ENCODE measurements at regions not wholly inside any gene's neighbourhood (a gene's known extent, or its start where the extent isn't known, plus 50 kb on each side); places are given as distances from the start of the nearest gene placed in this dataset.

DNA sequence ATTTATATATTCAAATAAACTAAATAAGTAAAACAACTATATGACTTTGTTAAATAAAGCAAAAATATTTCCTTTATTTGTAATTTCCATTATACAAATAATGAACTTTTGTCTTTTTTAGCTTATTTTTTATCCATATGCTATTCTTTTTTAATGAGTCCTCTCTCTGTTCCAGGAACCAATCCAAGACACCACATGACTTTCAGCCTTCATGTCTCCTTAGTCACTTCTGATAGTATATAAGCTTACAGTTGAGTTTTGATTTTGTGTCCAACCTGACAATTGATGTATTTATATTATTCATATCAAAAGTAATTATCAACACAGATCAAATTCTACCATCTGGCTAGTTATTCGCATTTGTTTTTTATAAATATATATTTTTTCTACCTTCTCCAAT, 582.3 kb upstream of the GJE1 start:
- H3K36me3 ChIP-seq (ENCODE audit: control insufficient read depth, insufficient read depth, low read length): no peaks in the 10 kb centered on the region
- no peak overlapping the region for H3K4me3 ChIP-seq (ENCODE audit: low read depth, low read length)
- H3K4me1 ChIP-seq (ENCODE audit: control insufficient read depth, insufficient read depth, low read length): no peaks in the 10 kb centered on the region
- H3K9me3 ChIP-seq (ENCODE audit: control insufficient read depth, insufficient read depth, low read length): no peaks in the 10 kb centered on the region
- H3K9ac ChIP-seq (ENCODE audit: low read depth, low read length): no peak overlapping the region
- H3K27me3 ChIP-seq (ENCODE audit: control insufficient read depth, insufficient read depth, low read length): no peaks in the 10 kb centered on the region

DNA sequence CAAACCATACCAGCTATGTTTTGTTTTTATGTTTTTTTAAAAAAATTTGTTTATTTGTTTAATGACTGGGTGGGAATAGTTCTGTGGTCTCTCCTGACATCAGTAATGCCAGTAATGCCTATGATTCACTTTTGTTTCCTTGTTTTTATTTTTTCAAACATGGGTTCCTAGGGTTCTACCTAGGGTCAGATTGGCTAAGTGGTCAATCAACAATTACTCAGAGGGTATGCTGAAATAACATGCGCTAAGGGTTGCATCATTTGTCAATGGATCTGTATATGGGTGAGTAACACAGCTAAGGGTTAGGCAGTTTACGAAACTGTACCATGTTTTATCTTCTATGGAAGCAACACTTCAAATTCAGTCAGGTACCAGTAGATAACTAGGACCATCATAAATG, 583.8 kb upstream of the GJE1 start:
- no peak overlapping the region for H3K9ac ChIP-seq (ENCODE audit: low read depth, low read length)
- H3K36me3 ChIP-seq (ENCODE audit: control insufficient read depth, insufficient read depth, low read length): no peaks in the 10 kb centered on the region
- no peak overlapping the region for H3K4me3 ChIP-seq (ENCODE audit: low read depth, low read length)
- H3K9me3 ChIP-seq (ENCODE audit: control insufficient read depth, insufficient read depth, low read length): no peaks in the 10 kb centered on the region
- H3K4me1 ChIP-seq (ENCODE audit: control insufficient read depth, insufficient read depth, low read length): no peaks in the 10 kb centered on the region
- H3K27me3 ChIP-seq (ENCODE audit: control insufficient read depth, insufficient read depth, low read length): no peaks in the 10 kb centered on the region

DNA sequence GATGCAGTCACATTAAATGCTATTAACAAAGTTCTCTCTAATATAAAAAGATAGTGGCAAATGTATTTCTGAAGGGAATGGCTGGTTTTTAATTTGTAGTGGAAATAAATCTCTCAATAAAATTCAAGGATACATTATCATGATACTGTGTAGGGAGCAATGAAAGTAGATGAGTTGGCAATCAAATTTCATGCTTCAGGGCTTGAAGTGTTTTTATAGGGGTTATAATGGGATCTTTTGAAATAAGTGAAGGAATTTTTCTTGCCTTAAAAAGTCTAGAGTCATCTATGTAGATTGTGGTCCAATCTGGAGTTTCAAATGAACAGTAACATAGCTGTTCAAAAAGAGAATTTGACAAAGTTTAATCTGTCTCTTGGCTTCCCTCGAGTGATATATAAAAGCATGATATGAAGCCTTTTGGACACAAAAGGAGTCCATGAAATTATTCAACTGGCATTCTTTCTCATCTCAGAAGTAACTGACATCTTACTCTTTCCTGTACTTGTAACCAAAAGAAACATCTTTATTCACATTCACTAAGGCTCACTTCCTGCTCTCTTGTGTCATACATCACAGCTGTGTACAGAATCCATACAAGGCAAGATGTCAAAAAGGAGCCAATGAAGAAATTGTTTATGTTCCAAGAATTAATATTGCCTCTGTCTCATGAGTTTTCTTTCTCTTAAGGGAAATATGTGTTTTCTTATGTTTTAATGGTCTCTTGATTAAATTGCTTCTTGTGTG, 591.0 kb upstream of the GJE1 start:
- H3K9ac ChIP-seq (ENCODE audit: low read depth, low read length): no peak overlapping the region
- no peaks in the 10 kb centered on the region for H3K27me3 ChIP-seq (ENCODE audit: control insufficient read depth, insufficient read depth, low read length)
- no peak overlapping the region for H3K4me3 ChIP-seq (ENCODE audit: low read depth, low read length)
- no peaks in the 10 kb centered on the region for H3K36me3 ChIP-seq (ENCODE audit: control insufficient read depth, insufficient read depth, low read length)
- no peaks in the 10 kb centered on the region for H3K9me3 ChIP-seq (ENCODE audit: control insufficient read depth, insufficient read depth, low read length)
- no peaks in the 10 kb centered on the region for H3K4me1 ChIP-seq (ENCODE audit: control insufficient read depth, insufficient read depth, low read length)

DNA sequence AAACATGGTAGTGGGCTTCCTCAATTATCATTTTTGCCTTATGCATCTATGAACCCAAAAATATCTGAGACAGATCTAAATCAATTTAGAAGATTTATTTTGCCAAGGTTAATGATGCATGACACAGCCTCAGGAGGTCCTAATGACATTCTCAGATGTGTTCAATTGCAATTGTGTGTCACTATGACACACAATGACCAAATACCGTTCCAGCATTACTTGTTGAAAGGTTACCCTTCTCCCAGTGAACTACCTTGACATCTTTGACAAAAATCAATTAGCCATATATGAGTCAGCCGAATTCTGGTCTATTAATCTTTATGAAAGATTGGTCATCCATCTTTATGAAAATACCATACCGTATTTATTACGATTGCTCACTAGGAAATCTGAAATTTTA, 592.5 kb upstream of the GJE1 start:
- H3K9ac ChIP-seq (ENCODE audit: low read depth, low read length): no peak overlapping the region
- no peaks in the 10 kb centered on the region for H3K27me3 ChIP-seq (ENCODE audit: control insufficient read depth, insufficient read depth, low read length)
- H3K4me3 ChIP-seq (ENCODE audit: low read depth, low read length): no peak overlapping the region
- H3K9me3 ChIP-seq (ENCODE audit: control insufficient read depth, insufficient read depth, low read length): no peaks in the 10 kb centered on the region
- H3K4me1 ChIP-seq (ENCODE audit: control insufficient read depth, insufficient read depth, low read length): no peaks in the 10 kb centered on the region
- no peaks in the 10 kb centered on the region for H3K36me3 ChIP-seq (ENCODE audit: control insufficient read depth, insufficient read depth, low read length)

- Histone ChIP-seq H3K9ac (ENCODE audit: low read depth, low read length) (no peak overlapping the region), H3K9me3 (ENCODE audit: control insufficient read depth, insufficient read depth, low read length) (no peaks in the 10 kb centered on the region), H3K4me3 (ENCODE audit: low read depth, low read length) (no peak overlapping the region), H3K36me3 (ENCODE audit: control insufficient read depth, insufficient read depth, low read length) (no peaks in the 10 kb centered on the region), H3K27me3 (ENCODE audit: control insufficient read depth, insufficient read depth, low read length) (no peaks in the 10 kb centered on the region), H3K4me1 (ENCODE audit: control insufficient read depth, insufficient read depth, low read length) (no peaks in the 10 kb centered on the region)
Measured at GRCh38 chr6:141539617-141540016, 593.1 kb upstream of the GJE1 start.

DNA sequence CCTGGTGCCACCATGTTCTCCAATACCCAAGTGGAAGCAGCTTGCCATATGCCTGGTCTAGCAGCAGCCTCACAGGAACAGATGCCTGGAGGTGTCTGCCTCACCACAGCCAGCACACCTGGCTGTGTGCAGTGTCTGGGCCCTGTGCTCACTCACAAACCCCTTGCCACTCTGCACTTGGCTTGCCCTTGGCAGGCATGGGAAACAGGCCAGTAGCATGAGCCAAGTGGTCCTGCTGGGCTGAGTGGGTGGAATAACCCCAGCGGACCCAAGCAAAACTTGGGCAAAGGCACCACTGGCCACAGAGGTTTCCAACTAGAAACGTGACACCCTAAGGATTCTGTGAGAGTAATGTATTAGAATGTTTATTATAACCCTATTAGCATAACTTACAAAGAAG, 600.5 kb upstream of the GJE1 start:
- H3K4me1 ChIP-seq (ENCODE audit: control insufficient read depth, insufficient read depth, low read length): no peaks in the 10 kb centered on the region
- no peak overlapping the region for H3K9ac ChIP-seq (ENCODE audit: low read depth, low read length)
- H3K9me3 ChIP-seq (ENCODE audit: control insufficient read depth, insufficient read depth, low read length): no peaks in the 10 kb centered on the region
- no peaks in the 10 kb centered on the region for H3K36me3 ChIP-seq (ENCODE audit: control insufficient read depth, insufficient read depth, low read length)
- no peaks in the 10 kb centered on the region for H3K27me3 ChIP-seq (ENCODE audit: control insufficient read depth, insufficient read depth, low read length)
- H3K4me3 ChIP-seq (ENCODE audit: low read depth, low read length): no peak overlapping the region

DNA sequence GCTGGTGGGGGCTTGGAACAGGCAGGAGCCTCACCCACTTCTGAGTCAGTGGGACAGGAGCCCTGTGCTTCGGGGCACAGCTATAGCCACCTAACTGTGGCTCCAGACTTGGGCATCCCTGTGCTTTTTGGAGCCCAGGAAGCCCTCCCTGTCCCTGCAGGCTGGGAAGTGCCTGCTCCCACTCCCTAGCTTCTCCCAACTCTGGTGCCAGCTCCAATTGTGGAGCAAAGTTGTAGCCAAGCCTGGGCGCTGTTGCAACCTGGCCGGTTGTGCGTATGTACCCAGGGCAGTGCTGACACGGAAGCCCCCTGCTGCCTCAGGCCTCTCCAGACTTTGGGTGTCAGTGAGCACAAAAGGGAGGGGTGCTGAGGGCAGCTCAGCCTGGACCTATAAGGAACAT, 601.7 kb upstream of the GJE1 start:
- no peaks in the 10 kb centered on the region for H3K36me3 ChIP-seq (ENCODE audit: control insufficient read depth, insufficient read depth, low read length)
- no peaks in the 10 kb centered on the region for H3K9me3 ChIP-seq (ENCODE audit: control insufficient read depth, insufficient read depth, low read length)
- H3K4me3 ChIP-seq (ENCODE audit: low read depth, low read length): no peak overlapping the region
- H3K4me1 ChIP-seq (ENCODE audit: control insufficient read depth, insufficient read depth, low read length): no peaks in the 10 kb centered on the region
- no peak overlapping the region for H3K9ac ChIP-seq (ENCODE audit: low read depth, low read length)
- H3K27me3 ChIP-seq (ENCODE audit: control insufficient read depth, insufficient read depth, low read length): no peaks in the 10 kb centered on the region

DNA sequence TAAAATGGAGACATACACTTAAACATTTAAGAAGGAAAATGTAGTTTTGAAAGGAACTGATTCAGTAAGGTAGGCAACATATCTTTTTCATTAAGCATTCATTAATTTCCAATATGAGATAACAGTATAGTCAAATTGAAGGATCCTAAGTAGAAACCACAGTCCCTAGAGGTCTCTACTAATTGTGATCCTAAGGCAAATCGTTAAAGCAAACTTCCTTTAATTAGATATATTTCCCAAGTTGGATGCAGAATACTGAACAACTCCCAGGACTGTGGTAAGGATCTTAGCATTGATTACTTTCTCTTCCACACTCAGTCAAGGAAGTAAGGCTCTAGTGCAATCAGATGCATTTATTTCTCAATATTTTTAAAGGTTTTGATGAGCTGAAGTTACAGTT, 604.1 kb upstream of the GJE1 start:
- no peaks in the 10 kb centered on the region for H3K27me3 ChIP-seq (ENCODE audit: control insufficient read depth, insufficient read depth, low read length)
- H3K9ac ChIP-seq (ENCODE audit: low read depth, low read length): no peak overlapping the region
- H3K9me3 ChIP-seq (ENCODE audit: control insufficient read depth, insufficient read depth, low read length): no peaks in the 10 kb centered on the region
- no peaks in the 10 kb centered on the region for H3K36me3 ChIP-seq (ENCODE audit: control insufficient read depth, insufficient read depth, low read length)
- no peaks in the 10 kb centered on the region for H3K4me1 ChIP-seq (ENCODE audit: control insufficient read depth, insufficient read depth, low read length)
- no peak overlapping the region for H3K4me3 ChIP-seq (ENCODE audit: low read depth, low read length)

DNA sequence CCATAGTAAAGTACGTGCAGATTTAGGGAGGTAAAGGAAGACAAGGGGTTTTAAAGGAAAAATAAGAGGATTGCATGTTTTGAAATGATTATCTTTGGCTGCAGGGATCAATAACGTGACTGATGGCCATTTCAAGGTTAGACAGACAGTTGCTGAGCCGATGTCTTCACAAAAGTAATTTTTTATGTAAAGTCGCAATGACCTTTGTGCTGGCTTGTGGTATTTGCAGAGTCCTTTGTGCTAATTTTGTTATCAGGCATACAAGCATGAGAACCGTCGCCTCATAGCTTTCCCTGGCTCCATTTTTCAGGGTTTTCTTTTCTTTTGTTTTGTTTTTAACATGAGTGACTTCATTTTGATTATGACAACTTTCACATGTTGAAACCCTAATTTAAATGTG, 605.7 kb upstream of the GJE1 start:
- H3K27me3 ChIP-seq (ENCODE audit: control insufficient read depth, insufficient read depth, low read length): no peaks in the 10 kb centered on the region
- no peaks in the 10 kb centered on the region for H3K4me1 ChIP-seq (ENCODE audit: control insufficient read depth, insufficient read depth, low read length)
- H3K36me3 ChIP-seq (ENCODE audit: control insufficient read depth, insufficient read depth, low read length): no peaks in the 10 kb centered on the region
- H3K9me3 ChIP-seq (ENCODE audit: control insufficient read depth, insufficient read depth, low read length): no peaks in the 10 kb centered on the region
- no peak overlapping the region for H3K9ac ChIP-seq (ENCODE audit: low read depth, low read length)
- no peak overlapping the region for H3K4me3 ChIP-seq (ENCODE audit: low read depth, low read length)

DNA sequence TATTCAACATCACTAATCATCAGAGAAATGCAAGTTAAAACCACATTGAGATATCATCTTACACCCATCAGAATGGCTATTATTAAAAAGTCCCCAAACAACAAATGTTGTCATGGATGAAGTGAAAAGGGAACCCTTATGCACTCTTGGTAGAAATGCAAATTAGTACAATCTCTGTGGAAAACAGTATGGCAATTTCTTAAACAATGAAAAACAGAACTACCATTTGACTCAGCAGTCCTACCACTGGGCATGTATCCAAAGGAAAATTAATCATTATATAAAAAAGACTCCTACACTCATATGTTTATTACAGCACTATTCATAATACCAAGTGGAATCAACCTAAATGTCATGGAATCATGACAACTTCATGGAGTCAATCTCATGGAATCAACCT, 611.3 kb upstream of the GJE1 start:
- no peaks in the 10 kb centered on the region for H3K27me3 ChIP-seq (ENCODE audit: control insufficient read depth, insufficient read depth, low read length)

DNA sequence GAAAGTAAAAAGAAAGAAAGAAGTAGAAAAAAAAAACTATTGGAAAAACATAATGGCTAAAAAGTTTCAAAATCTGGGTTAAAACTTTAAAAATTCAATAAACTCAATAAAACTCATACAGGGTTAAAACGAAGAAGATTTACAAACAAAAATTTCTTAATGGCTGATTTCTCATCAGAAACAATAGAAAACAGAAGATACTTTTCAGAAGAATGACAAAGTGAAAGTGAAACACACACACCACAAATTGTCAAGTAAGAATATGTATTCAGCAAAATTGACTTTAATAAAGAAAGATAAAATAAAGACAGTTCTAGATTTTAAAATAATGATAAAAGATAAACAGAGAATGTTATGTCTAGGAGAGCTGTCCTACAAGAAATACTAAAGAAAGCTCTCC, 618.9 kb upstream of the GJE1 start:
- Histone ChIP-seq H3K4me1 (ENCODE audit: control insufficient read depth, insufficient read depth, low read length) (no peaks in the 10 kb centered on the region), H3K36me3 (ENCODE audit: control insufficient read depth, insufficient read depth, low read length) (no peaks in the 10 kb centered on the region), H3K9me3 (ENCODE audit: control insufficient read depth, insufficient read depth, low read length) (no peaks in the 10 kb centered on the region), H3K27me3 (ENCODE audit: control insufficient read depth, insufficient read depth, low read length) (no peaks in the 10 kb centered on the region), H3K9ac (ENCODE audit: low read depth, low read length) (no peak overlapping the region), H3K4me3 (ENCODE audit: low read depth, low read length) (no peak overlapping the region)

More for the DNA sequence above, 611.3 kb upstream of the GJE1 start:
- H3K36me3 ChIP-seq (ENCODE audit: control insufficient read depth, insufficient read depth, low read length): no peaks in the 10 kb centered on the region
- no peak overlapping the region for H3K4me3 ChIP-seq (ENCODE audit: low read depth, low read length)
- H3K9ac ChIP-seq (ENCODE audit: low read depth, low read length): no peak overlapping the region
- no peaks in the 10 kb centered on the region for H3K9me3 ChIP-seq (ENCODE audit: control insufficient read depth, insufficient read depth, low read length)
- H3K4me1 ChIP-seq (ENCODE audit: control insufficient read depth, insufficient read depth, low read length): no peaks in the 10 kb centered on the region

- Histone ChIP-seq H3K9ac (ENCODE audit: low read depth, low read length) (no peak overlapping the region), H3K4me1 (ENCODE audit: control insufficient read depth, insufficient read depth, low read length) (no peaks in the 10 kb centered on the region), H3K27me3 (ENCODE audit: control insufficient read depth, insufficient read depth, low read length) (no peaks in the 10 kb centered on the region), H3K9me3 (ENCODE audit: control insufficient read depth, insufficient read depth, low read length) (peaks cover 3% of the 10 kb centered on the region), H3K36me3 (ENCODE audit: control insufficient read depth, insufficient read depth, low read length) (no peaks in the 10 kb centered on the region), H3K4me3 (ENCODE audit: low read depth, low read length) (no peak overlapping the region)
Measured at GRCh38 chr6:141510803-141511202, 621.9 kb upstream of the GJE1 start.
